HUES48 (cell line): ENCODE measurements at regions not wholly inside any gene's neighbourhood (a gene's known extent, or its start where the extent isn't known, plus 50 kb on each side); places are given as distances from the start of the nearest gene placed in this dataset.
"Not testable (repeated sequence)": the region's sequence is repeated elsewhere in the genome, so short reads cannot be mapped to it uniquely, and the experiment has no call there.

Source experiments
- H3K27ac ChIP-seq: one replicate; pipeline ENCODE4 v1.7.0; 2013; ENCODE audit warnings: low read depth, low read length, inconsistent platforms
- H3K27me3 ChIP-seq: 2 replicates; pipeline ENCODE4 v1.6.1; 2013; ENCODE audit warnings: mild to moderate bottlenecking, low read length; ENCODE audit not compliant: control insufficient read depth, insufficient read depth
- H3K36me3 ChIP-seq: 2 replicates; pipeline ENCODE4 v1.6.1; 2013; ENCODE audit warnings: low read length; ENCODE audit not compliant: control insufficient read depth, insufficient read depth
- H3K4me1 ChIP-seq: 2 replicates; pipeline ENCODE4 v1.6.1; 2013; ENCODE audit warnings: mild to moderate bottlenecking, low read length; ENCODE audit not compliant: control insufficient read depth, insufficient read depth
- H3K4me3 ChIP-seq: 2 replicates; pipeline ENCODE4 v1.5.1; 2013; ENCODE audit warnings: mild to moderate bottlenecking, low read depth, low read length
- H3K9ac ChIP-seq: 2 replicates; pipeline ENCODE4 v1.6.1; 2013; ENCODE audit warnings: mild to moderate bottlenecking, low read depth, low read length, moderate library complexity
- H3K9me3 ChIP-seq: 2 replicates; pipeline ENCODE4 v1.6.1; 2013; ENCODE audit warnings: low read length; ENCODE audit not compliant: control insufficient read depth, insufficient read depth

- not testable (repeated sequence) for H3K9ac ChIP-seq, H3K4me3 ChIP-seq, H3K9me3 ChIP-seq, H3K27me3 ChIP-seq, H3K27ac ChIP-seq, H3K36me3 ChIP-seq, H3K4me1 ChIP-seq
These were observed 141.2 kb upstream of the P2RY1 start for GRCh38 chr3:152693521-152694250.

GRCh38 chr3:152695840-152696239 is 139.1 kb upstream of the P2RY1 start:
- H3K4me1 ChIP-seq: no peaks in the 10 kb centered on the region
- H3K9me3 ChIP-seq: no peaks in the 10 kb centered on the region
- no peaks in the 10 kb centered on the region for H3K27me3 ChIP-seq
- no peak overlapping the region for H3K27ac ChIP-seq
- H3K36me3 ChIP-seq: no peaks in the 10 kb centered on the region
- H3K4me3 ChIP-seq: no peak overlapping the region
- H3K9ac ChIP-seq: no peak overlapping the region

GRCh38 chr3:152696962-152697361 is 138.0 kb upstream of the P2RY1 start:
- Histone ChIP-seq H3K9ac (no peak overlapping the region), H3K27ac (no peak overlapping the region), H3K9me3 (no peaks in the 10 kb centered on the region), H3K4me3 (no peak overlapping the region), H3K36me3 (no peaks in the 10 kb centered on the region), H3K4me1 (no peaks in the 10 kb centered on the region), H3K27me3 (no peaks in the 10 kb centered on the region)

GRCh38 chr3:152703245-152703890 is 131.6 kb upstream of the P2RY1 start:
- Histone ChIP-seq H3K9me3 (no peaks in the 10 kb centered on the region), H3K4me3 (no peak overlapping the region), H3K9ac (no peak overlapping the region), H3K27me3 (no peaks in the 10 kb centered on the region), H3K27ac (no peak overlapping the region), H3K4me1 (no peaks in the 10 kb centered on the region), H3K36me3 (no peaks in the 10 kb centered on the region)

GRCh38 chr3:152706991-152707713 is 127.8 kb upstream of the P2RY1 start:
- no peaks in the 10 kb centered on the region for H3K36me3 ChIP-seq
- no peaks in the 10 kb centered on the region for H3K27me3 ChIP-seq
- H3K9me3 ChIP-seq: no peaks in the 10 kb centered on the region
- no peaks in the 10 kb centered on the region for H3K4me1 ChIP-seq
- H3K4me3 ChIP-seq: no peak overlapping the region
- H3K9ac ChIP-seq: no peak overlapping the region
- H3K27ac ChIP-seq: no peak overlapping the region

GRCh38 chr3:152709659-152710058 is 125.3 kb upstream of the P2RY1 start:
- Histone ChIP-seq H3K27ac (no peak overlapping the region), H3K4me3 (no peak overlapping the region), H3K9me3 (no peaks in the 10 kb centered on the region), H3K36me3 (no peaks in the 10 kb centered on the region), H3K9ac (no peak overlapping the region), H3K4me1 (no peaks in the 10 kb centered on the region), H3K27me3 (no peaks in the 10 kb centered on the region)

GRCh38 chr3:152710549-152710948 is 124.4 kb upstream of the P2RY1 start:
- no peak overlapping the region for H3K4me3 ChIP-seq
- no peaks in the 10 kb centered on the region for H3K4me1 ChIP-seq
- no peaks in the 10 kb centered on the region for H3K36me3 ChIP-seq
- no peak overlapping the region for H3K9ac ChIP-seq
- H3K27ac ChIP-seq: no peak overlapping the region
- no peaks in the 10 kb centered on the region for H3K9me3 ChIP-seq
- no peaks in the 10 kb centered on the region for H3K27me3 ChIP-seq

- no peak overlapping the region for H3K9ac ChIP-seq
- no peaks in the 10 kb centered on the region for H3K27me3 ChIP-seq
- H3K36me3 ChIP-seq: no peaks in the 10 kb centered on the region
- H3K4me1 ChIP-seq: no peaks in the 10 kb centered on the region
- H3K4me3 ChIP-seq: no peak overlapping the region
- no peaks in the 10 kb centered on the region for H3K9me3 ChIP-seq
- H3K27ac ChIP-seq: no peak overlapping the region
These were observed 120.9 kb upstream of the P2RY1 start for GRCh38 chr3:152713989-152714388.

GRCh38 chr3:152714507-152714906 is 120.4 kb upstream of the P2RY1 start:
- Histone ChIP-seq H3K27me3 (no peaks in the 10 kb centered on the region), H3K36me3 (no peaks in the 10 kb centered on the region), H3K4me3 (no peak overlapping the region), H3K4me1 (no peaks in the 10 kb centered on the region), H3K9me3 (no peaks in the 10 kb centered on the region), H3K9ac (no peak overlapping the region), H3K27ac (no peak overlapping the region)

GRCh38 chr3:152717252-152717651 is 117.7 kb upstream of the P2RY1 start:
- no peak overlapping the region for H3K9ac ChIP-seq
- peaks cover 4% of the 10 kb centered on the region; the same call in 1 of the 2 replicates for H3K9me3 ChIP-seq

GRCh38 chr3:152718810-152719209 is 116.1 kb upstream of the P2RY1 start:
- H3K27me3 ChIP-seq: no peaks in the 10 kb centered on the region
- H3K36me3 ChIP-seq: no peaks in the 10 kb centered on the region
- peaks cover 18% of the 10 kb centered on the region for H3K4me1 ChIP-seq
- peaks cover 4% of the 10 kb centered on the region; the same call in 1 of the 2 replicates for H3K9me3 ChIP-seq
- no peak overlapping the region for H3K9ac ChIP-seq
- no peak overlapping the region for H3K4me3 ChIP-seq
- no peak overlapping the region for H3K27ac ChIP-seq

More at GRCh38 chr3:152717252-152717651, 117.7 kb upstream of the P2RY1 start:
- Histone ChIP-seq H3K4me1 (peaks cover 18% of the 10 kb centered on the region), H3K36me3 (no peaks in the 10 kb centered on the region), H3K4me3 (no peak overlapping the region), H3K27me3 (no peaks in the 10 kb centered on the region), H3K27ac (no peak overlapping the region)
